IPS-18a (cell line): ENCODE measurements at regions not wholly inside any gene's neighbourhood (a gene's known extent, or its start where the extent isn't known, plus 50 kb on each side); places are given as distances from the start of the nearest gene placed in this dataset.
A peak's percentile ranks its signal among the peaks of the same experiment; 100 is the strongest.

Experiments used
- H3K27ac ChIP-seq: one replicate; pipeline ENCODE4 v1.5.1; 2013; ENCODE audit warnings: low read length
- H3K27me3 ChIP-seq: one replicate; pipeline ENCODE4 v1.6.1; 2013; ENCODE audit warnings: mild to moderate bottlenecking, low read length; ENCODE audit not compliant: control insufficient read depth, insufficient read depth
- H3K36me3 ChIP-seq: one replicate; pipeline ENCODE4 v1.6.1; 2013; ENCODE audit warnings: low read depth, low read length; ENCODE audit not compliant: control insufficient read depth
- H3K4me1 ChIP-seq: one replicate; pipeline ENCODE4 v1.6.1; 2013; ENCODE audit warnings: low read depth, low read length; ENCODE audit not compliant: control insufficient read depth
- H3K4me3 ChIP-seq: one replicate; pipeline ENCODE4 v1.5.1; 2013; ENCODE audit warnings: low read length
- H3K9ac ChIP-seq: one replicate; pipeline ENCODE4 v1.6.1; 2013; ENCODE audit warnings: mild to moderate bottlenecking, low read length, moderate library complexity
- H3K9me3 ChIP-seq: one replicate; pipeline ENCODE4 v1.6.1; 2013; ENCODE audit warnings: low read depth, low read length; ENCODE audit not compliant: control insufficient read depth

DNA sequence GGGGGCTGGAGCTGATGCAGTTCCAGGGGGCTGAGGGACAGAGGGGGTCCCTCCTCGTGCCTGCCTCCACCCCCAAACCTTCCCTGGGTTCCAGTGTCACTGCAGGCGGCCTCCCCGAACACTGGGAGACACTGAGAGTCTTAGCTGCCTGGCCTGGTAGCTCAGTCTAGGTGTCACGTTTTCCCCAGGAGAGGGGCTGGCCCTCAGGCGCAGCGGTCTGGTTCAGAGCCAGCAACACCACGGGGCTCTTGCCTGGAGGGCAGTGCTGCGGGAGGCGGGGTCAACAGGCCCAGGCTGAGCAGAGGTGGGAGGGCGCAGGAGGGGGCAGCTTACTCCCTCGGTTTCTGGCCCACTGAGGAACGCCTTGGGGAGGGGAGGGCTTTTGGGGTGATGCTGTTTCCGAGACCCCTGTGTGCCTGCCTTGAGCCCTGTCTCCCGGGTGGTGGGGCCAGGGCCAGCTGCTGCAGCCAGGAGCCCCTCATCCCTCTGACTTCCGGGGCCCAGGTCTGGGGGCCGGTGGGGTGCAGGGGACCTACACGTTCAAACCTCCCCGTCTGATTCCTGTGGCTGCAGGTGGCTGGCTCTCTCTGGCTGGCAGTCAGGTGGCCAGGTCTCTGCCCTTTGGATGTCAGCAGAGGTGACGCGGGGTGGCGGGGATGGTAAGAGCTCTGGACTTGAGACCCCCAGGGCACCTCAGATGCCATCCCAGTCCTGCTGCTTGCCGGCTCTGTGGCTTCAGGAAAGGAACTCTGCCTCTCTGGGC is 89.3 kb upstream of the GSE1 start:
- Histone ChIP-seq H3K36me3 (no peaks in the 10 kb centered on the region), H3K9ac (no peak overlapping the region), H3K9me3 (no peaks in the 10 kb centered on the region), H3K27me3 (no peaks in the 10 kb centered on the region), H3K4me1 (peaks cover 23% of the 10 kb centered on the region), H3K27ac (no peak overlapping the region), H3K4me3 (no peak overlapping the region)

- Histone ChIP-seq H3K27ac (no peak overlapping the region), H3K4me1 (peaks cover 23% of the 10 kb centered on the region), H3K4me3 (no peak overlapping the region), H3K36me3 (no peaks in the 10 kb centered on the region), H3K9ac (no peak overlapping the region), H3K27me3 (no peaks in the 10 kb centered on the region), H3K9me3 (no peaks in the 10 kb centered on the region)
Observed at GRCh38 chr16:85524365-85524629, 88.8 kb upstream of the GSE1 start.

- H3K4me1 ChIP-seq, result peaks cover 23% of the 10 kb centered on the region
- no peak overlapping the region for H3K4me3 ChIP-seq
- H3K9ac ChIP-seq, result peak overlapping the region; percentile 18
- no peaks in the 10 kb centered on the region for H3K36me3 ChIP-seq
- H3K9me3 ChIP-seq, result no peaks in the 10 kb centered on the region
- no peaks in the 10 kb centered on the region for H3K27me3 ChIP-seq
- H3K27ac ChIP-seq, result no peak overlapping the region
Observed at GRCh38 chr16:85524630-85525419, 88.3 kb upstream of the GSE1 start.

DNA sequence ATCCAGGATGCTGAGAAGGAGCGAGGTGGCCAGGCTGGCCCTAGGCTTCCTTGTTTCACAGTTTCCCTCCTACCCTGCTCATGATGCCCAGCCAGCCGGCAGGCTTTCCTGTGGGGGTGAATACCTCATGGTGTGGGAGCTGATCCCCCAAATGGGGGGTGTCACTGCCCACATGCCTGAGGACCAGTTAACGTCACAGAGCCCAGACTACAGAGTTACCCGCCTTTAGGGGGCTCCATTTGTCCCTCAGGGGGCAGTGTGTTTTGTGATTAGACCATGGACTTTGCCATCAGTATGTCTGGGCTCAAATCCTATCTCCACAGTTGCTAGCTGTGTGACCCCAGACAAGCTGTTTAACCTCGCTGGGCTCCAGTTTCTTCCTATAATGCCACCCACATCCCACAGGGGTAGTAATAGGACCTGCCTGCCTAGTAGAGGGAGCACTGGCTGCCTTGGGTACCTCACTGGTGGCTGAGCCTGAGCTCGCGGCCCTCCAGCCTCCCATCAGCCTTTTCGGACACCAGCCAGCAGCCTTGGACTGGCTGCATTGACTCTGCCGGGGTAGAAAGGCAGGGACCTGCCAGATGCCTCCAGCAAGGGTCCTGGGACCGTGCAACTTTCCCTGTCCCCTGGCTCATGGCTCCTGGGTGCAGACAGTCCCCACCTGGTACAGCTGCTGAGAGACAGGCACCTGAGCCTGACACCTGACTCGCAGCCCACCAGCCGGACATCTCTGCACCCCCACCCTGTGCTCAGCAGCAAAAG is 87.5 kb upstream of the GSE1 start:
- H3K4me1 ChIP-seq, result peaks cover 23% of the 10 kb centered on the region
- no peaks in the 10 kb centered on the region for H3K9me3 ChIP-seq
- H3K4me3 ChIP-seq, result no peak overlapping the region
- no peak overlapping the region for H3K27ac ChIP-seq
- H3K27me3 ChIP-seq, result no peaks in the 10 kb centered on the region
- no peak overlapping the region for H3K9ac ChIP-seq
- no peaks in the 10 kb centered on the region for H3K36me3 ChIP-seq

DNA sequence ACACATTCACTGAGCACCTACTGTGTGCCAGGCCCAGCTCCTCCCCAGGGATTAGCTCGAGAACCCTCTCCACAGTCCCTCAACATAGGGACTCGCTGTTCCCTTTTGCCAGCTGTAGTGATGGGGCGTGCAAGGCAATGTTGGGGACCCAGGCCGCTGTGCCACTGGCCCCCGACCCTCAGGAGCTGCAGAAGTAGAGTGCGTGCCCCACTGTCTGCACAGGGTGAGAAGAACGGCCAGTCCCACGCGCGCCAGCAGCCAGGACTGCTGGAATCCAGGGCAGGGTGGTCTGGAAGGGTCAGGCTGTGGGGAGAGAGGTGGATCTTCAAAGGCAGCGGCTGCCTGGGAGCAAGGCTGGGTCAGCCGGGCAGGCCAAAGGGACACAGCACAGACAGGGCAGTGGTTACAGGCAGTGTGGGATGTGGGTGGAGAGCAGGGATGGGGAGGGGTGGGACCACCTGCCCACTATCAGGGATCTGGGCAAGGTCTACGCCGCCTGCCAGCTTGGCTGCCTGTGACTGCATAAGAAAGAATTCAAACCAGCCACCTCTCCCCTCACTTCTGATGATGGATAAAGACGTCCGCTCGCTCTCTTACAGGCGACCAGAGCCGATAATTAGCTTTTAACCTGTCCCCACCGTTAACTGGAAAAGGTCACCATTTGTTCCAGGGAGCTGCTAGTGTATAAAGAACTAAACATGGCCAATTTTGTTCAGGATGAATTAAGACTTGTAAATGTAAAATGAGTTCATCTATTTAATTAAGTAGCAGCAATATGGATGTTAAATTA is 86.7 kb upstream of the GSE1 start:
- no peak overlapping the region for H3K9ac ChIP-seq
- no peaks in the 10 kb centered on the region for H3K27me3 ChIP-seq
- H3K4me1 ChIP-seq, result peaks cover 23% of the 10 kb centered on the region
- no peaks in the 10 kb centered on the region for H3K9me3 ChIP-seq
- H3K36me3 ChIP-seq, result no peaks in the 10 kb centered on the region
- no peak overlapping the region for H3K27ac ChIP-seq
- H3K4me3 ChIP-seq, result no peak overlapping the region

- Histone ChIP-seq H3K27me3 (no peaks in the 10 kb centered on the region), H3K9me3 (no peaks in the 10 kb centered on the region), H3K27ac (no peak overlapping the region), H3K4me1 (peaks cover 23% of the 10 kb centered on the region), H3K36me3 (no peaks in the 10 kb centered on the region), H3K9ac (no peak overlapping the region), H3K4me3 (no peak overlapping the region)
Observed at GRCh38 chr16:85527042-85527766, 85.9 kb upstream of the GSE1 start.

DNA sequence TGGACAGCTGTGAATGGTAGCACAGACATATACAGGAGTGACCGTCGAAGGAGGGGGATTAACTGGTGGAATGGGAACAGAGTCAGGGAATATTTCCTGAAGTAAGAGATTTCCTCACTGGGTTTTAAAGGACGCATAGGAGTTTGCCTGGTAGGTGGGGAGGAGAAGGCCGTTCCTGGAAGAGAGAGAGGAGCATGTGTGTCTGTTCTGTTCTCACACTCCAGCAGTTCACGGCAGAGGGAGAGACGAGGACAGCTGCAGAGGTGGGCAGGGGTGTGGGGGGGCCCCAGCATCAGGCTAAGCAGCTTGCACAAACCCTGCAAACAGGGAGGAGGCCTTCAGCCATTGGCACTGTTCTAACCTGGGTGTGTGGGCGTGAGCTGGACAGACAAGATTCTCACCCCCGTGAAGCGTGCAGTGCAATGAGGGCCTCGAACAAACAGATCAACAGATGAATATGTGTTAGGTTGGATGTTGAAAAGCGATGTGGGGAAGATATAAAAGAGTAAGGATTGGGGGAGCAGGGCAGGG is 85.3 kb upstream of the GSE1 start:
- Histone ChIP-seq H3K4me3 (no peak overlapping the region), H3K27ac (no peak overlapping the region), H3K4me1 (peaks cover 23% of the 10 kb centered on the region), H3K9me3 (no peaks in the 10 kb centered on the region), H3K36me3 (no peaks in the 10 kb centered on the region), H3K9ac (no peak overlapping the region), H3K27me3 (no peaks in the 10 kb centered on the region)

GRCh38 chr16:85528528-85529387 is 84.4 kb upstream of the GSE1 start:
- H3K4me1 ChIP-seq, result peaks cover 15% of the 10 kb centered on the region
- H3K27ac ChIP-seq, result no peak overlapping the region
- H3K4me3 ChIP-seq, result no peak overlapping the region
- H3K9me3 ChIP-seq, result no peaks in the 10 kb centered on the region
- no peaks in the 10 kb centered on the region for H3K27me3 ChIP-seq
- no peaks in the 10 kb centered on the region for H3K36me3 ChIP-seq
- H3K9ac ChIP-seq, result no peak overlapping the region

DNA sequence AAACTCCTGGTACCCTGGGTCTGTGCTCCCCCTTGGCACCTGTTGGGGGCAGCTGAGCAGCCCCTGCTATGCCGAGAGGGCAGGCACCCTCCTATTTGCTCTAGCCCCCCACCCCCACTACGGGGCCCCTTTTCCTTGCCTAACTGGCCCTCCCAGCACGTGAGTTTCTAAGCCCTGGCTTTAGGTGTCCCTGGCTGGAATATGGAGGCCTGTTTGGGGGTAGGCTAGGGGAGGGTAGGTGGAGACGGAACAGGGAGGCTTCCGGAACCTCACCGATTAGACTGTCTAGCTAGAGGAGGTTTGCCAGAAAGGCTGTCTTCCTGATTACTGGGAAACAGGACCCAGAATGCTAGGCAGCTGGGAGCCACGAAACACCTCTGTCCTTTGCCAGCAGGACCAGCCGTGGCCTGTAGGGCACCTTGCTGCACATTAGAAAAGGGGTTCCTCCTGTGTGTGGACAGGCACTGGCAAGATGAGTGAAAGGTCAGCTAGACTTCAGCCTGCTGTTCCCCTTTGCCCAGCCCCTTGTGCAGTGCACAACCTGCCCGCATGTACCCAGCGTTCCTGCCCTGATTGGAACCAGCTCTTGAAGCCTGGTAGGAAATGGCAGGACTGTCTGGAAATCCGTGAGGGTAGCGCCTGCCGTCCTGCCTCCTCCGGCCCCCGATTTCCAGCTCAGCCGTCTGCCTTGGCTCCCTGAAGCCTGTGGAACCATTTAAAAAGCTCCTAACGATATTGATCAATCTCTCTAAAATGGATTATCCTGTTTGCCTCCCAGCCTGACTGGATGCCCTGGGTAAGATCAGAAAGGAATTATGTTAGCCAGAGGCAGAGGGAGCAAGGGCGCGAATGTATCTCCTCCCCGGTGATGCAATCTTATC is 83.4 kb upstream of the GSE1 start:
- no peak overlapping the region for H3K9ac ChIP-seq
- no peaks in the 10 kb centered on the region for H3K9me3 ChIP-seq
- H3K4me3 ChIP-seq, result no peak overlapping the region
- H3K36me3 ChIP-seq, result no peaks in the 10 kb centered on the region
- peaks cover 9% of the 10 kb centered on the region for H3K4me1 ChIP-seq
- no peaks in the 10 kb centered on the region for H3K27me3 ChIP-seq
- no peak overlapping the region for H3K27ac ChIP-seq
